ENCODE measurements at regions not wholly inside any gene's neighbourhood (a gene's known extent, or its start where the extent isn't known, plus 50 kb on each side); places are given as distances from the start of the nearest gene placed in this dataset.

DNA sequence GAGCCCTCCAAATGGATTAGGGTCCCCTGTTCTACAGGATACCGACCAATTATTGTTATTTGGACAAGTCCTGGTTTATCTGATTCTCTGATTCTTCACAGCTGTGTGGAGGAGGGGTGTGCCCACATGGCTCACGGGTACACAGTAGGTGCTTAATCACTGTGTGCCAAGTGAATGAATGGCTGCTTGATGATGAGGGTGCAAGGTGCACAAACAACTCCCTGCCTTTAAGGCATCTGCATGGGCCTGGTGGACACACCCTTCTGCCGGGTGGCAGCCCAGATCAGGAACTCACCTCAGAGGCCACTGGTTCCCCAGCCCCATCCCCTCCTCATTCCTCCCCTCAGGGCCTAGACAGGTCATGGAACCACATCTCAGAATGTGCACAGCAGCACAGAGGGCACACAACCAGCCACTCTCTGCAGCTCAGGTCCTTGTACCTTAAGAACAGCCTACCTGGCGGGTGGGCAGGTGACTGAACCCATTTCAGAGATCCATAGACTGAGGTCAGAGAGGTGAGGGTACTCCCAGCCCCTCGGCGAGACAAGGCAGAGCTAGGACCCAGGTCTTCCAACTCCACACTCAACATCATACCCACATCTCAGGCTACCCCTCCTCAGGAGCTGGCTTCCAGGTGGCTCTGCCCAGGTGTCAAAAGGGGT lies 50.3 kb downstream of the SHANK2 start:
- no peak for DNase-seq (ENCODE audit: low read depth in 2 of 3, low spot score in 1 of 3)

DNA sequence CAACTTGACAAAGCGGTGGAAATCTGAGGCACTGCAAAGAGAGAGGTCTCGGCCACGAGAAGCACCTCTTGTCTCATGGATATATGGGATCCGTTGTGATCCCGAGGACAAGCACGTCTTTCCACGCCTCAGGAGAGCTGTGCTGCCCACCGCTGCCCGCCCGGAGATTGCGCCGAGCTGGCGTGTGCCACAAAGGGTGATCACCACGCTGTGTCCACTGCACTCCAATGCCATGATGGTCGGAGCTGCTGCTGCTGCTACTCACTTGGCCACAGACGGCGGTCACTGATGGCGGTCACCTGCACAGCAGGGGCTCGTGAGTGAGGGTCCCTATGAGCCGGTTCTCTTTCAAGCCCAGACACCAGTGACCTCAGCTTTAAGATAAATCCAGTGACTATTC lies 51.1 kb downstream of the SHANK2 start:
- no peak for DNase-seq (ENCODE audit: low read depth in 2 of 3, low spot score in 1 of 3)

DNA sequence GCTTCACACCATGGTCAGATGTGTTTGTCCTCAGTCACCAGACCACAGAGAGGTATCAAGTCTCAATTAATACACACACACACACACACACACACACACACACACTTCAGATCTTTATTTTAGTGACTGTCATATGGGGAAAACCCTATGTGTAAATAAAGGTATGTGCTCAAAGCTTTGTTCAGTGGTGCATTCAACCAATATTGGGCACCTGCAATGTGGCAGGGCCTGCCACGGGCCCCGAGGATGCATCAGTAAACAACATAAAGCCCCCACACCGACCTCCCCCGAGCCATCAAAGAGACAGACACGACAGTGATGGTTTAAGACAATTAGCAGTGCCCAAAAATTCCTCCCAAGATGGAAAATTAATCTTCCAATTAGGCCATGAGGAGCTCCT lies 51.6 kb downstream of the SHANK2 start:
- DNase-seq (ENCODE audit: low read depth in 2 of 3, low spot score in 1 of 3), result no peak

DNA sequence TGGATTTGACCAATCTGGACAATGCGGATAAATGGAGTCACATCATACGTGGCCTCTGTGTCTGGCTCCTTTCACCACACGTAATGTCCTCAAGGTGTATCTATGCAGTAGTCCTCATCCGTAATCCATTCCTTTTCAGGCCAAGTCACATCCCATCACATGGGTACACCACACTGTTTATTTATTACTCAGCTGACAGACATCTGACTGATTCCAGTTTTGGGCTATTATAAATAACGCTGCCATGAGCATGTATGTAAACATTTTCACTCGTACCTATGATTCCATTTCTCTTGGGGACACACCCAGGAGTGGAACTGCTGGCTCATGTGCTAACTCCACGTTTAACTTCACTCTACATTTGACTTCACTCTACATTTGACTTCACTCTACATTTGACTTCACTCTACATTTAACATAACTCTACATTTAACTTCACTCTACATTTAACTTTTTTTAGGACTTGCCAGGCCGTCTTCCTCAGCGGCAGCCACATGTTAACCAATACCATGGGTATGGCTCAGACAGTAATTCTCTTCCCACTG lies 52.1 kb downstream of the SHANK2 start:
- DNase-seq (ENCODE audit: low read depth in 2 of 3, low spot score in 1 of 3), result no peak

DNA sequence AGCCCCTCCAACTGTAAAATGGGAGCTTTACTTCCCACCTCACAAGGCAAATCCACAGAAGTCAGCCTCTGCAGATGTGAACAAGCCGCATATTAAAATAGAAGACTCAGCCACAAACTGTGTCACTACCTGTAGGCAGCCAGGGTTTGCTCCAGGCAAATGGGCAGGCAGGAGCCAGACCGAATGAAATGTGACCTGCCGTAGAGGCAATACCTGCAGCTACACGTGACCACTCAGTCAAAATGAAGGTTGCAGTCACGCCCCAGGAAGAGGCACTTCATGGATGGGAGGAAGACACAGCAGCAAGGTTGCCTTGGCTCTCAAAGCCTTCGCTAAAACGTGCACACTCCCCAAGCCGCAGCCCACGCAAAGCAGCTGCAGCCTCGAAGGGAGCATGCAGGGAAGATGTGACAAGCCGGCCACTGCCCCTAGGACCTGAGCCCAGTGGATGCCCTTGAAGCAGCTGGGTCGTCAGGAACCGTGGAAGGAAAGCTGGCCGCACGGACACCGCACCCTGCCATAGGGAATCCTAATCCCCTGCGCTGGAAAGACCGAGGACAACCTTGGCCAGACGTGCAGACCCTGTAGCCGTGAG lies 53.1 kb downstream of the SHANK2 start:
- DNase-seq (ENCODE audit: low read depth in 2 of 3, low spot score in 1 of 3), result no peak

DNA sequence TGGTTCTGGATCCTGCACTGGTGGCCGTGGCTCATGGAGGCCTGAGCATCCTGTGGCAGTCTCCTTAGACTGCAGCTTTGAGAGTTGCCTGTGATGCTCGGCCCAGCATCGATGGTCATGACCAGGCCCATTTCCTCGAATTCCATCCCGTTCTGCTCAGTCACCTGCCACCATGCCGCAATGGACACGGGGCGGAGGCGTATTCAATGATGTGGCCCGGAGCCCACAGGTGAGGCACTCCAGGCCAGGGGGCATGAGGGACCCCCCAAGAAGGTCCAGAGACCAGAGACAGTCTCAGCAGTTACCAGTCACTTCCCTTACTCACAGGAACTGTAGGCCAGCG lies 53.6 kb downstream of the SHANK2 start:
- no peak for DNase-seq (ENCODE audit: low read depth in 2 of 3, low spot score in 1 of 3)

DNA sequence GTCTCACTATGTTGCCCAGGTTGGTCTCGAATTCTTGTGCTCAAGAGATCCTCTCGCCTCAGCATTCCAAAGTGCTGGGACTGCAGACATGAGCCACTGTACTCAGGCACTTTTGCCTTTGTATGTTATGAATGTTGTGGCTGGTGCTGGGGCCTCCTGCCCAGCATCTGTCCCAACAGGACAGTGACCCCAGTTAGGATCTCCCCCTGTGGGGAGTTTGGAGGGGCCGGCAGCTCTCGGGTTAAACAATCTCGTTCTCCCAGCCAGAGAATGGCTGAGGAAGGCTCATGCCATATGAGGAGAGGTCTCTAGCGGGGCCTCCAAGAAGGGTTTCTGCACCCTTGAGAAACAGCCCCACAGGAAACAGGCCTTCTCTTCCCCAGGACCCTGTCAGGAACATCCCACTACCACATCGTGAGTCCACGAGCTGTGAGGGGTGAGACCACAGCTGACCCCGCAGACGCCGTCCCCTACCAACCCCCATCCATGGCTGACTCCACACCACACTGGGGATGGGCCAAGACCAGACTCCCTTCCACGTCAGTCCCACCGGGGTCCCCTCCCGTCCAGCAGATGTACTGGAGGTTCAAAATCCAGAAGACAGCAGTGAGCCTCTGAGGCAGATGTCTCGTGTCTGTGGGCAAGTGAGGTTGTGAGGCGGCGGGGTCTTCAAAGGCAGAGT lies 54.1 kb downstream of the SHANK2 start:
- DNase-seq (ENCODE audit: low read depth in 2 of 3, low spot score in 1 of 3), result no peak

GRCh38 chr11:71197096-71197495 lies 55.3 kb downstream of the SHANK2 start:
- no peak for DNase-seq (ENCODE audit: low read depth in 2 of 3, low spot score in 1 of 3)

DNA sequence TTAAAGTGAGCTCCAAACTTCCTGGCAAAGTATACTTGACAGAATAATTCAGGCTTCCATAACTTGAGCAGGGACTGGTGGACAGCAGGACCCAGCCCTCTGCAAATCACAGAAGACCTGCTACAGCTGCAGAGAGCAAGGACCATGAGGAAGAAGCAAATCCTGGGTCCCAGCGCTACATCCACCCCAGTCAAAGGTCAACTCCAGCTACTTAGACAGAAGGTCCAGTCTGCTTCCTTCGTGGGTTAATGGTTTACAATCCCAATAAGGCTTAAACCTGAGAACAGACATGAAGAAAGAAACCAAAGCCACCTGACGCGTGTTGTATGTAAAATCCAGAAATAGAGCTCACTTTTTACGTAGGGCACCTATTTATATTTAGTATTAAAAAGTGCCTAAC lies 57.7 kb downstream of the SHANK2 start:
- no peak for DNase-seq (ENCODE audit: low read depth in 2 of 3, low spot score in 1 of 3)

- no peak for DNase-seq (ENCODE audit: low read depth in 2 of 3, low spot score in 1 of 3)
Observed at GRCh38 chr11:71193431-71193830, 58.9 kb downstream of the SHANK2 start.

GRCh38 chr11:71192629-71193028 lies 59.7 kb downstream of the SHANK2 start:
- DNase-seq (ENCODE audit: low read depth in 2 of 3, low spot score in 1 of 3), result no peak

DNA sequence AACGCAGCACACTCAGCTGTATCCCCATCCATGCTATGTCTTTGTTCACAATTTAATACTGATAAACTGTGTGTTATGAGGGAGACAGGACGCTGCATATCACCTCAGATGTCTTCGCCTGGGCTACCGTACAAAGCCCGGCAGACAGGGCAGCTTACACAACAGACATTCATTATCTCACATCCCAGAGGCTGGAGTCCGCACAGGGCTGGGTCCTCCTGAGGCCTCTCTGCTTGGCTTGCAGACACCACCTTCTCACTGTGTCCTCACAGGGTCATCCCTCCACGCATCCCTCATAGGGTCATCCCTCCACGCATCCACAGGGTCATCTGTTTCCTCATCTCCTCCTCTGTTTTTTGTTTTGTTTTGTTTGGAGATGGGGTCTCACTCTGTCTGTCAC lies 61.2 kb downstream of the SHANK2 start:
- DNase-seq (ENCODE audit: low read depth in 2 of 3, low spot score in 1 of 3), result no peak

DNA sequence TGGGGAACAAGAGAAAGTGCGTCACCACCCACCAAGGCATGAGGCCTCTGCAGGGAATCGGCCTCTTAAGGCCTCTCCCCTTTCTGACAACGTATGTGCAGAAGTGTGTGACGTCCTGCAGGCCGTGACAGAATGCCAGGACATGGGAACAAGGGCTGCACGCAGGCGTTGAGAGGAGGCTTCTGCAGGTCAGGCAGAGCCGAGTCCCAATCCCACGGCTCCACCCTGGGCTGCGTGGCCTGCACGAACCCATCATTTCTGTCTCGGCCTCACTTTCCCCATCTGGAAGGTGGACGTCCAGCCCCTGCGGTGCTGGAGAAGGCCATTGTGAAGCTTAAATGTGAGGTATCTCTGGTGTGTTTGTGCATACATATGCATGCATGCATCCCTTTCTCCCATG lies 61.8 kb downstream of the SHANK2 start:
- DNase-seq (ENCODE audit: low read depth in 2 of 3, low spot score in 1 of 3), result no peak

GRCh38 chr11:71189768-71190315 lies 62.5 kb downstream of the SHANK2 start:
- no peak for DNase-seq (ENCODE audit: low read depth in 2 of 3, low spot score in 1 of 3)

- no peak for DNase-seq (ENCODE audit: low read depth in 2 of 3, low spot score in 1 of 3)
Observed at GRCh38 chr11:71188886-71189767, 63.2 kb downstream of the SHANK2 start.

DNA sequence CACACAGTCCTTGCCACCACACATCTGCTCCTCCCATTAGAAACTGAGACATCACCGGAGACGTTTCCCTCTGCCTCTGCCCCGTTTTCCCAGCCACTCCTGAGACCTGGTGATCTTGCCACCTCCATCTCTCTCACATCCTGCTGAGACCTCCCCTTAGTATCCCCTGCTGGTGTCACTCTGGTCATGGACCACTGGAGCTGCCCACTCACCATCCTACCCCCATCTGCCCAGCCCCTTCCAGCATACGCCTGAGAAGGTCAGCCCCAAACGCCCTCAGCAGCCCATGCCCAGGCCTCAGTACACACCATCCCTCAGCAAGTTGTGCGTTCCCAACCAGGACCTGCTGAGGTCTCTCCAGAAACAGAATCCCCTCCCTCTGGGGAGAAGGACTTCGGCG lies 64.3 kb downstream of the SHANK2 start:
- no peak for DNase-seq (ENCODE audit: low read depth in 2 of 3, low spot score in 1 of 3)

GRCh38 chr11:71186806-71187205 lies 65.6 kb downstream of the SHANK2 start:
- DNase-seq (ENCODE audit: low read depth in 2 of 3, low spot score in 1 of 3), result no peak

DNA sequence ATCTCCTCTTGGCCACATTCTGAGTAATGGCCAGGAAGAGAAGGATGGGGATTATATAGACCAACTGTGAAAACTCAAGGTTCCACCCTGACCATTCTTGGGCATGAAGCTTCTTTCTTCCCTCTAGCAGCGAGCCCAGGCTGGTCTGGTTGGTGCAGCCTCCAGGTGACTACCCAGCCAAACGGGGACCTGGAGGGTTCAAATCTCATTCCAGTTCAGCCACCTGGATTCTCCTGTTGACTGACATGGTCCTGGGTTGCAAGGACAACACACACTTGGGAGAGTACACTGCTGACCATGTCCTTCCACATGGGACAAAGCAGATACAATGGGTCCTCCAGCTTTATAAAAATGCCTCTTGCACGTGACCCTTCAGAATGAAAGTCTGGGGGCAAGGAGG lies 67.0 kb downstream of the SHANK2 start:
- no peak for DNase-seq (ENCODE audit: low read depth in 2 of 3, low spot score in 1 of 3)

DNA sequence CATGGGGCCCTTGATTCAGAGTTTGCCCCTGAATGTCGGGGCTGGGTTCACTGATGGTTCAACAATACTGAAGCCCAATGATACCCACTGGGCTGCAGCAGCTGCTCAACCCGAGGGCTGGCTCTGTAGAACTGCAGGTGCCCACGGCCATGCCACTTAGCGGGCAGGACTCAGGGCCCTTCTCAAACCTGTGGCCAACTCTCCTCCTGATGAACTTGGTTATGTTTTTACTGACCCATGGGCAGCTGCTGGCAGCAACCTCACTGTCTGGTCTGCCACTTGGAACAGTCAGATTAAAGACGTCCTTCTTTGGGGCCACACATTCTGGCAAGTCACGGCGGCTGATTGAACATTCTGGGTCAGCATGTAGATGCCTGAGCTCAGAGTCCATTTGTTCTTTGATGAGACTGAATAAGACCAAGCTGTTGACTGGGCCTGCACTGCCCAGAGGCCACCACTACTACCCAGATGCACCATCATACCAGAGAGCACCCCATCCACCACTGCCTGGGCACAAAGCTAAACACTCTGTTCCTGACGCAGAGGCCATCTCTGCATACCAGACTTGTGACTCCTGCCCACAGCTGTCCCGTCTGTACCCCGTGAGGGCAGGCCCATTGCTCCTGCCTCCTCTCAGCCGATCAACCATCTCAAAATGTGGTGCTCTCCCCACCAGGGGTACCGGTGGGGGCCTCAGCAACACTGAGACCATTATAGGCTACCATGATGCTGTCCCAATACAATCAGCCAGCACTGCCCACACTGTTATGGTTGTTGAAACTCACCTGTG lies 67.8 kb downstream of the SHANK2 start:
- DNase-seq (ENCODE audit: low read depth in 2 of 3, low spot score in 1 of 3), result no peak

GRCh38 chr11:71183878-71184277 lies 68.5 kb downstream of the SHANK2 start:
- DNase-seq (ENCODE audit: low read depth in 2 of 3, low spot score in 1 of 3), result no peak
